GM21576 (cell line): ENCODE measurements at regions not wholly inside any gene's neighbourhood (a gene's known extent, or its start where the extent isn't known, plus 50 kb on each side); places are given as distances from the start of the nearest gene placed in this dataset.
"Not testable (repeated sequence)": the region's sequence is repeated elsewhere in the genome, so short reads cannot be mapped to it uniquely, and the experiment has no call there.

ENCODE experiments used
- ATAC-seq: cut with Tn5 transposase; IDR thresholded peaks from one replicate; pipeline ENCODE4 v1.9.1; 2021; ENCODE audit warnings: mild to moderate bottlenecking, moderate library complexity; ENCODE audit not compliant: unreplicated experiment

GRCh38 chr6:121856296-121856695 lies 420.9 kb downstream of the GJA1 start:
- no peak for ATAC-seq

GRCh38 chr6:121857551-121857950 lies 422.1 kb downstream of the GJA1 start:
- ATAC-seq: no peak

GRCh38 chr6:121858310-121858709 lies 422.9 kb downstream of the GJA1 start:
- ATAC-seq: no peak

- ATAC-seq: no peak
Observed at GRCh38 chr6:121858986-121859385, 423.5 kb downstream of the GJA1 start.

GRCh38 chr6:121865811-121866210 lies 430.4 kb downstream of the GJA1 start:
- ATAC-seq: no peak

GRCh38 chr6:121867095-121867494 lies 431.6 kb downstream of the GJA1 start:
- no peak for ATAC-seq

GRCh38 chr6:121868206-121868605 lies 432.8 kb downstream of the GJA1 start:
- ATAC-seq: no peak

GRCh38 chr6:121873595-121873994 lies 438.1 kb downstream of the GJA1 start:
- ATAC-seq: no peak

GRCh38 chr6:121876721-121877120 lies 441.3 kb downstream of the GJA1 start:
- ATAC-seq: no peak

- no peak for ATAC-seq
Observed at GRCh38 chr6:121879149-121879548, 443.7 kb downstream of the GJA1 start.

- no peak for ATAC-seq
Observed at GRCh38 chr6:121880831-121881230, 445.4 kb downstream of the GJA1 start.

- no peak for ATAC-seq
Observed at GRCh38 chr6:121881974-121882667, 446.7 kb downstream of the GJA1 start.

- no peak for ATAC-seq
Observed at GRCh38 chr6:121884091-121884490, 448.6 kb downstream of the GJA1 start.

GRCh38 chr6:121884620-121885019 lies 449.2 kb downstream of the GJA1 start:
- no peak for ATAC-seq

GRCh38 chr6:121885399-121886152 lies 450.1 kb downstream of the GJA1 start:
- ATAC-seq: no peak

GRCh38 chr6:121886223-121886830 lies 450.9 kb downstream of the GJA1 start:
- ATAC-seq: no peak

- no peak for ATAC-seq
Observed at GRCh38 chr6:121887724-121888123, 452.3 kb downstream of the GJA1 start.

GRCh38 chr6:121890307-121890910 lies 455.0 kb downstream of the GJA1 start:
- ATAC-seq: no peak

- ATAC-seq: not testable (repeated sequence)
Observed at GRCh38 chr6:121895731-121896130, 460.3 kb downstream of the GJA1 start.

- no peak for ATAC-seq
Observed at GRCh38 chr6:121896363-121896762, 460.9 kb downstream of the GJA1 start.

- no peak for ATAC-seq
Observed at GRCh38 chr6:121896771-121897170, 461.3 kb downstream of the GJA1 start.

- no peak for ATAC-seq
Observed at GRCh38 chr6:121897337-121897760, 461.9 kb downstream of the GJA1 start.
